Activated CD4-positive, alpha-beta T cell treated with anti-CD3 and anti-CD28 coated beads for 36 hours (primary cell): ENCODE measurements at regions not wholly inside any gene's neighbourhood (a gene's known extent, or its start where the extent isn't known, plus 50 kb on each side); places are given as distances from the start of the nearest gene placed in this dataset.

Experiments used
- ATAC-seq: fragments of 200-7000 bp; cut with Tn5 transposase; one replicate; pipeline ENCODE4 v1.10.0; 2021; ENCODE audit warnings: mild to moderate bottlenecking, moderate library complexity
- CTCF ChIA-PET: fragments of 350-600 bp; sonication (Branson Sonifier 250); formaldehyde crosslinking; loops from one replicate; lab custom pipeline; 2021; ENCODE audit warnings: antibody characterized with exemption; lab: Charles Lee
- POLR2A ChIA-PET: fragments of 350-600 bp; sonication (Branson Sonifier 250); formaldehyde crosslinking; loops from one replicate; lab custom pipeline; 2021; ENCODE audit warnings: antibody characterized with exemption, inconsistent platforms; lab: Charles Lee
- DNase-seq: peaks from one replicate; pipeline ENCODE4 v3.0.0-alpha.2; 2020
- H3K27ac Mint-ChIP-seq: one replicate; pipeline ENCODE4 v1.8.0; 2021; ENCODE audit warnings: mixed read lengths
- H3K27me3 Mint-ChIP-seq: one replicate; pipeline ENCODE4 v1.8.0; 2021; ENCODE audit warnings: mixed read lengths
- H3K36me3 Mint-ChIP-seq: one replicate; pipeline ENCODE4 v1.8.0; 2021; ENCODE audit warnings: low read depth, mixed read lengths
- H3K4me1 Mint-ChIP-seq: one replicate; pipeline ENCODE4 v1.8.0; 2021; ENCODE audit warnings: mixed read lengths
- H3K4me3 Mint-ChIP-seq: one replicate; pipeline ENCODE4 v1.8.0; 2021; ENCODE audit warnings: mild to moderate bottlenecking, moderate library complexity, mixed read lengths
- H3K9me3 Mint-ChIP-seq: one replicate; pipeline ENCODE4 v1.8.0; 2021; ENCODE audit warnings: low read depth, mixed read lengths
- intact Hi-C, 2 experiments: fragments of 100-400 bp; cut with DNase I in 1 of 2; cut with micrococcal nuclease in 1 of 2; formaldehyde crosslinking; loops; one replicate each; pipeline versions ENCODE4 v1.14.2 to v1.15.1; 2022 to 2024; cut with DNase I, micrococcal nuclease

GRCh38 chr13:108115738-108116137 lies 99.6 kb downstream of the LIG4 start:
- DNase-seq (no peak), ATAC-seq (no peak)
- ChIA-PET CTCF (no interaction called here), POLR2A (no interaction called here)
- H3K27ac Mint-ChIP-seq, result no peak overlapping the region
- H3K4me3 Mint-ChIP-seq, result no peak overlapping the region
- H3K9me3 Mint-ChIP-seq, result no peaks in the 10 kb centered on the region
- peaks cover 2% of the 10 kb centered on the region for H3K27me3 Mint-ChIP-seq
- intact Hi-C loops, result no loop called here
- no peaks in the 10 kb centered on the region for H3K36me3 Mint-ChIP-seq
- no peaks in the 10 kb centered on the region for H3K4me1 Mint-ChIP-seq

- ChIA-PET CTCF (no interaction called here), POLR2A (no interaction called here)
- ATAC-seq (no peak), DNase-seq (no peak)
- Mint-ChIP-seq H3K9me3 (no peaks in the 10 kb centered on the region), H3K36me3 (no peaks in the 10 kb centered on the region), H3K4me1 (no peaks in the 10 kb centered on the region), H3K27me3 (no peaks in the 10 kb centered on the region), H3K27ac (no peak overlapping the region), H3K4me3 (no peak overlapping the region)
- intact Hi-C loops, result no loop called here
Measured at GRCh38 chr13:108113407-108113806, 101.9 kb downstream of the LIG4 start.

GRCh38 chr13:108104736-108105135 lies 110.6 kb downstream of the LIG4 start:
- Mint-ChIP-seq H3K9me3 (no peaks in the 10 kb centered on the region), H3K4me1 (no peaks in the 10 kb centered on the region)
- no peak for ATAC-seq

DNA sequence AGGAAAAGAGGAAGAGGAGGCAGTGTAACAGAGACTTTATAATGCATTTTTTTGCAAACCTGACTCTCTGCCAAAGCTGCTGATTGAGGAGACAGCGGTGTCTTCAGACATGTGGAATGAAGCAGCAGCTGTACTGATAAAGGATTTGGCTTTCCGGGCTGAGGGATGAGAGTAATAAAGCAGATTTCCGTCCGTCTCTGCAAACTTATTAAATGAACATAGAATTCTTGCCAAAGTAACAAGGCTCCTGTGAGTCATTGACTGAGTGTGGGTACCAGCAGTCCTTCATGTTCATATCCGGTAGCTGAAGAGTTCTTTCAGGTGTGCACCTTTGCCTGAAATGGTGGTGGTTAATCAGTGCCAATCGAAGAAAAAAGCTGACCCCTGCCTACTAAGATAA lies 112.6 kb downstream of the LIG4 start:
- Mint-ChIP-seq H3K9me3 (no peaks in the 10 kb centered on the region), H3K27me3 (peaks cover 8% of the 10 kb centered on the region), H3K4me3 (no peak overlapping the region), H3K27ac (no peak overlapping the region), H3K36me3 (no peaks in the 10 kb centered on the region), H3K4me1 (no peaks in the 10 kb centered on the region)
- ChIA-PET POLR2A (interaction anchor here (0.6 kb wide), 1 partner anchor 917 kb away, joined by 4 read pairs; no protein-coding TSS in a partner anchor), CTCF (no interaction called here)
- ATAC-seq (no peak), DNase-seq (no peak)
- intact Hi-C loops, result no loop called here

More at GRCh38 chr13:108104736-108105135, 110.6 kb downstream of the LIG4 start:
- Mint-ChIP-seq H3K27me3 (peaks cover 5% of the 10 kb centered on the region), H3K4me3 (no peak overlapping the region), H3K27ac (no peak overlapping the region), H3K36me3 (no peaks in the 10 kb centered on the region)
- ChIA-PET CTCF (no interaction called here), POLR2A (no interaction called here)
- no peak for DNase-seq
- intact Hi-C loops, result no loop called here

GRCh38 chr13:108096301-108096915 lies 118.9 kb downstream of the LIG4 start:
- H3K27me3 Mint-ChIP-seq, result peaks cover 3% of the 10 kb centered on the region
- H3K9me3 Mint-ChIP-seq, result no peaks in the 10 kb centered on the region
- intact Hi-C loops, result no loop called here
- H3K27ac Mint-ChIP-seq, result no peak overlapping the region
- peaks cover 5% of the 10 kb centered on the region for H3K4me1 Mint-ChIP-seq
- DNase-seq, result no peak
- no peak overlapping the region for H3K4me3 Mint-ChIP-seq
- ChIA-PET CTCF (no interaction called here), POLR2A (no interaction called here)
- no peak for ATAC-seq
- H3K36me3 Mint-ChIP-seq, result no peaks in the 10 kb centered on the region

DNA sequence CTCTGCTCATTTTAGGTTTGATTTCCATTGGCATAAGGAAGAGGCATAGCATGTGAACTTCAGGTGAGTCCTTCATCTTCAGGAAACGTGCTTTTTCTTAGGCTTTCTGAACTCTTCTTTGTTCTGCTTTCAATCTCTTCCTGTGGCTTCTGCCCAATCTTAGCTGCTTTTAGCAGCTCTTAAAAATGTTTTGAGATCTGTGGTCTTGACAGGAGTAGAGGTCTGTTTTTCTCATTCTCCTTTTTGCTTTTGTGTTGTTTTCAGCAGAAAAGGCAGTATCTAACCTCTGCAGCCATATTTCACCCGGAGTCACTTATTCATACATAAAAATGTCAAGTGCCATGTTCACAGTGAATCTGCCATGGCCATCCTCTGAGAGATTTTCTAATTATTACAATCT lies 120.3 kb downstream of the LIG4 start:
- Mint-ChIP-seq H3K27me3 (peaks cover 6% of the 10 kb centered on the region), H3K4me1 (peaks cover 5% of the 10 kb centered on the region), H3K27ac (peak overlapping the region; percentile 51), H3K4me3 (no peak overlapping the region), H3K9me3 (no peaks in the 10 kb centered on the region), H3K36me3 (no peaks in the 10 kb centered on the region)
- intact Hi-C loops, result no loop called here
- CTCF ChIA-PET, result no interaction called here
- POLR2A ChIA-PET, result no interaction called here
- ATAC-seq (no peak), DNase-seq (no peak)

GRCh38 chr13:108093616-108094015 lies 121.7 kb downstream of the LIG4 start:
- Mint-ChIP-seq H3K36me3 (no peaks in the 10 kb centered on the region), H3K4me3 (no peak overlapping the region), H3K27me3 (peaks cover 6% of the 10 kb centered on the region), H3K27ac (no peak overlapping the region), H3K4me1 (peaks cover 5% of the 10 kb centered on the region), H3K9me3 (no peaks in the 10 kb centered on the region)
- POLR2A ChIA-PET, result no interaction called here
- ATAC-seq (no peak), DNase-seq (no peak)
- intact Hi-C loops, result no loop called here
- CTCF ChIA-PET, result no interaction called here

DNA sequence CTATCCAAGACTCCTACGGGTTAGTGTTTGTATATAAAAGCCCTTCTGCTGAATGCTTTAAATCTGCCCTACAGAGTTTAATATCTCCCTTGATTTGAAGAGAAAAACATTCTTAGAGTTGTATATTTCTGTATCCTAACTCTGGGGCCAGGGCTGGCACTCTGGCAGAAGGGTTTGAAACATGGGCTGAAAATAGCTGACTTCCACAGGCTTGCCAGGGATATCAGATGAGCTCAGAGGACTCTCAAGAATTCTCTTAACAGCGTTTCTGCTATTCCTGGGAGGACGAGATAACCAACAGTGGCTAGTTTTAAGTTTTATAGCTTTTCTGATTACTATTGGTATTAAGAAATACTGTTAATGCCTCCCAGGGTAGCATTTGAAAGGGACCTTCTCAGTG lies 127.5 kb downstream of the LIG4 start:
- Mint-ChIP-seq H3K27me3 (peaks cover 2% of the 10 kb centered on the region), H3K9me3 (no peaks in the 10 kb centered on the region)
- intact Hi-C loops, result no loop called here

DNA sequence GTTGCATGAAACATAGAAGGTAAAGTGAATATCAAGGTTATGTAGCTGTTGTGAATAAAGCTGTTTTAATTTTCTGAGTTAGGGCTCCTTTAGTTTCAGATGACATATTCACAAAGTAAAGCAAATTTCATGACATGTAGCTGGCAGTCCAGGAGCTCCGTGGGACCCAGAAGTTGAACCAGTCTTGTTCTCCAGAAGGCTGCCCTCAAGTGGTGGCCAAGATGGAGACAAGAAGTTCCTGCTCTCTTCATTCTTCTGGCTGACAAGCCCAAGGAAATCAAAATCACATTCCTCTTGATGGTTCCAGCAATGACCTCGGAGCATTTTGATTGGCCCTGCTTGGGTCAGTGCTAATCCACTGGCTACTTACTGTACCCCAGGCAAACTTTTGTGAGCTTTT lies 128.7 kb downstream of the LIG4 start:
- DNase-seq (peak; percentile 7), ATAC-seq (no peak)
- H3K4me1 Mint-ChIP-seq, result no peaks in the 10 kb centered on the region
- H3K36me3 Mint-ChIP-seq, result no peaks in the 10 kb centered on the region
- peaks cover 2% of the 10 kb centered on the region for H3K27me3 Mint-ChIP-seq
- intact Hi-C loops, result no loop called here
- no peaks in the 10 kb centered on the region for H3K9me3 Mint-ChIP-seq
- CTCF ChIA-PET, result no interaction called here
- H3K4me3 Mint-ChIP-seq, result no peak overlapping the region
- no peak overlapping the region for H3K27ac Mint-ChIP-seq
- POLR2A ChIA-PET, result no interaction called here

More for the DNA sequence above, 127.5 kb downstream of the LIG4 start:
- CTCF ChIA-PET, result no interaction called here
- POLR2A ChIA-PET, result no interaction called here
- Mint-ChIP-seq H3K4me3 (no peak overlapping the region), H3K4me1 (no peaks in the 10 kb centered on the region), H3K36me3 (no peaks in the 10 kb centered on the region), H3K27ac (no peak overlapping the region)
- ATAC-seq, result no peak
- DNase-seq, result no peak

- ChIA-PET POLR2A (interaction anchor here (0.5 kb wide), 1 partner anchor 782 kb away, joined by 3 read pairs; no protein-coding TSS in a partner anchor), CTCF (no interaction called here)
- Mint-ChIP-seq H3K4me1 (no peaks in the 10 kb centered on the region), H3K9me3 (no peaks in the 10 kb centered on the region), H3K27ac (no peak overlapping the region), H3K36me3 (no peaks in the 10 kb centered on the region), H3K4me3 (no peak overlapping the region), H3K27me3 (no peaks in the 10 kb centered on the region)
- intact Hi-C loops, result no loop called here
- ATAC-seq (no peak), DNase-seq (no peak)
Measured at GRCh38 chr13:108084840-108085239, 130.5 kb downstream of the LIG4 start.

DNA sequence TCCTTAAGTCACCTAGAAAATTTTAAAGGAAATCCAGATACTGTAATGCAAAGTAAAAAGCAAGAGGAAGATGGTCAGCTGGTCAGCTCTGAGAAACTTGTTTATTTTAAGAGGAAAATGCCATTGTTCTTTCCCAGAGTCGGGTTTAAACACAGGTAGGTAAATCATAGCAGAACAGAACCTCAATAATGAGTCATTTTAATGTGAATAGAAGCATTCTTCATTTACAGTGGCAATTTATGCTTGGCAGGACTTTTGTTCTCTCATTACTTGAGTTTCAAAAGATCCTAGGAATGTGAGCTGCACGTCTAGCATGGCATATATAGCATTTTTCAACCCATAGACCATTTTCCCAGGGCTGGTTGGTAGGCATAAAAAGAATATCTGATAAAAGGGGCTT lies 132.3 kb downstream of the LIG4 start:
- Mint-ChIP-seq H3K27me3 (no peaks in the 10 kb centered on the region), H3K27ac (no peak overlapping the region), H3K36me3 (no peaks in the 10 kb centered on the region), H3K9me3 (peaks cover under 1% of the 10 kb centered on the region), H3K4me1 (no peaks in the 10 kb centered on the region), H3K4me3 (no peak overlapping the region)
- ATAC-seq, result no peak
- CTCF ChIA-PET, result interaction anchor here (1.5 kb wide), 1 partner anchor 15 kb away, joined by 3 read pairs; no protein-coding TSS in a partner anchor
- no peak for DNase-seq
- intact Hi-C loops, result no loop called here
- POLR2A ChIA-PET, result no interaction called here

GRCh38 chr13:108082481-108082880 lies 132.9 kb downstream of the LIG4 start:
- ChIA-PET POLR2A (no interaction called here), CTCF (interaction anchor here (1.5 kb wide), 1 partner anchor 16 kb away, joined by 3 read pairs; no protein-coding TSS in a partner anchor)
- H3K4me3 Mint-ChIP-seq, result no peak overlapping the region
- no peak for ATAC-seq
- no peak overlapping the region for H3K27ac Mint-ChIP-seq
- no peak for DNase-seq
- no peaks in the 10 kb centered on the region for H3K4me1 Mint-ChIP-seq
- H3K27me3 Mint-ChIP-seq, result no peaks in the 10 kb centered on the region
- intact Hi-C loops, result no loop called here
- no peaks in the 10 kb centered on the region for H3K36me3 Mint-ChIP-seq
- H3K9me3 Mint-ChIP-seq, result peaks cover 3% of the 10 kb centered on the region
